GM21737 (cell line): ENCODE measurements at regions not wholly inside any gene's neighbourhood (a gene's known extent, or its start where the extent isn't known, plus 50 kb on each side); places are given as distances from the start of the nearest gene placed in this dataset.

Experiments
- ATAC-seq: cut with Tn5 transposase; IDR thresholded peaks from one replicate; pipeline ENCODE4 v1.9.1; 2021; ENCODE audit warnings: mild to moderate bottlenecking, moderate library complexity; ENCODE audit not compliant: unreplicated experiment

- ATAC-seq: no peak
These were observed 742.3 kb downstream of the TNS3 start for GRCh38 chr7:46839651-46840050.

GRCh38 chr7:46838463-46838862 is 743.4 kb downstream of the TNS3 start:
- no peak for ATAC-seq

GRCh38 chr7:46835556-46835955 is 746.4 kb downstream of the TNS3 start:
- ATAC-seq: no peak

GRCh38 chr7:46834921-46835320 is 747.0 kb downstream of the TNS3 start:
- ATAC-seq: no peak

- ATAC-seq: no peak
These were observed 748.7 kb downstream of the TNS3 start for GRCh38 chr7:46833197-46833596.

GRCh38 chr7:46832136-46832535 is 749.8 kb downstream of the TNS3 start:
- ATAC-seq: no peak

GRCh38 chr7:46819819-46820218 is 762.1 kb downstream of the TNS3 start:
- ATAC-seq: no peak

- ATAC-seq: no peak
These were observed 767.2 kb downstream of the TNS3 start for GRCh38 chr7:46814516-46815250.

- no peak for ATAC-seq
These were observed 769.7 kb downstream of the TNS3 start for GRCh38 chr7:46812101-46812675.

GRCh38 chr7:46811529-46811928 is 770.4 kb downstream of the TNS3 start:
- ATAC-seq: no peak

- ATAC-seq: no peak
These were observed 770.9 kb downstream of the TNS3 start for GRCh38 chr7:46810986-46811385.

- ATAC-seq: no peak
These were observed 772.0 kb downstream of the TNS3 start for GRCh38 chr7:46809886-46810285.

GRCh38 chr7:46806856-46807255 is 775.1 kb downstream of the TNS3 start:
- no peak for ATAC-seq

- ATAC-seq: no peak
These were observed 779.4 kb downstream of the TNS3 start for GRCh38 chr7:46802479-46802878.

- no peak for ATAC-seq
These were observed 790.7 kb downstream of the TNS3 start for GRCh38 chr7:46791188-46791587.

- ATAC-seq: no peak
These were observed 794.9 kb downstream of the TNS3 start for GRCh38 chr7:46786995-46787394.

- ATAC-seq: no peak
These were observed 795.5 kb downstream of the TNS3 start for GRCh38 chr7:46786221-46786954.

- no peak for ATAC-seq
These were observed 797.2 kb downstream of the TNS3 start for GRCh38 chr7:46784732-46785131.

GRCh38 chr7:46781901-46782439 is 799.9 kb downstream of the TNS3 start:
- no peak for ATAC-seq

- no peak for ATAC-seq
These were observed 805.1 kb downstream of the TNS3 start for GRCh38 chr7:46776790-46777189.

GRCh38 chr7:46775776-46776175 is 806.1 kb downstream of the TNS3 start:
- ATAC-seq: no peak

- no peak for ATAC-seq
These were observed 806.9 kb downstream of the TNS3 start for GRCh38 chr7:46775020-46775419.
